SK-N-SH (cell line): ENCODE measurements at regions not wholly inside any gene's neighbourhood (a gene's known extent, or its start where the extent isn't known, plus 50 kb on each side); places are given as distances from the start of the nearest gene placed in this dataset.

Experiments used
- CTCF ChIP-seq: fragments of 200-600 bp; sonication (generic); IDR thresholded peaks from 2 replicates; pipeline ENCODE4 v1.6.1; 2017; ENCODE audit warnings: antibody characterized with exemption, mild to moderate bottlenecking, moderate library complexity
- TAF1 ChIP-seq: IDR thresholded peaks from 2 replicates; pipeline ENCODE4 v1.6.1; 2012; ENCODE audit warnings: low read depth, mild to moderate bottlenecking, low read length, moderate library complexity, borderline replicate concordance

- TF ChIP-seq CTCF (no peak), TAF1 (no peak)
Observed at GRCh38 chr21:24369746-24370145, 1237.5 kb downstream of the MRPL39 start.
